ENCODE measurements at regions not wholly inside any gene's neighbourhood (a gene's known extent, or its start where the extent isn't known, plus 50 kb on each side); places are given as distances from the start of the nearest gene placed in this dataset.

- Histone ChIP-seq H2AFZ (no peak overlapping the region), H4K20me1 (replicated peaks; ENCODE audit: insufficient read depth) (no peaks in the 10 kb centered on the region), H3K9me2 (ENCODE audit: insufficient read depth) (peaks cover 9% of the 10 kb centered on the region; the same call in 1 of the 2 replicates), H3K36me3 (ENCODE audit: insufficient read depth) (no peaks in the 10 kb centered on the region), H3K4me2 (no peak overlapping the region), H3K4me1 (ENCODE audit: insufficient read depth) (no peaks in the 10 kb centered on the region), H3K27ac (ENCODE audit: low read depth) (no peak overlapping the region), H3F3A (replicated peaks; ENCODE audit: low read depth) (no peaks in the 10 kb centered on the region), H3K79me2 (replicated peaks; ENCODE audit: insufficient read depth) (no peaks in the 10 kb centered on the region), H3K27me3 (ENCODE audit: insufficient read depth) (no peaks in the 10 kb centered on the region), H3K4me3 (no peak overlapping the region)
- no peak for TF ChIP-seq EZH2phosphoT487 (IDR thresholded peaks at IDR 0.05; ENCODE audit: unreplicated experiment)
- TF ChIP-seq JUNB (IDR thresholded peaks at IDR 0.05; ENCODE audit: unreplicated experiment), result no peak
- TF ChIP-seq, protein P1, sequence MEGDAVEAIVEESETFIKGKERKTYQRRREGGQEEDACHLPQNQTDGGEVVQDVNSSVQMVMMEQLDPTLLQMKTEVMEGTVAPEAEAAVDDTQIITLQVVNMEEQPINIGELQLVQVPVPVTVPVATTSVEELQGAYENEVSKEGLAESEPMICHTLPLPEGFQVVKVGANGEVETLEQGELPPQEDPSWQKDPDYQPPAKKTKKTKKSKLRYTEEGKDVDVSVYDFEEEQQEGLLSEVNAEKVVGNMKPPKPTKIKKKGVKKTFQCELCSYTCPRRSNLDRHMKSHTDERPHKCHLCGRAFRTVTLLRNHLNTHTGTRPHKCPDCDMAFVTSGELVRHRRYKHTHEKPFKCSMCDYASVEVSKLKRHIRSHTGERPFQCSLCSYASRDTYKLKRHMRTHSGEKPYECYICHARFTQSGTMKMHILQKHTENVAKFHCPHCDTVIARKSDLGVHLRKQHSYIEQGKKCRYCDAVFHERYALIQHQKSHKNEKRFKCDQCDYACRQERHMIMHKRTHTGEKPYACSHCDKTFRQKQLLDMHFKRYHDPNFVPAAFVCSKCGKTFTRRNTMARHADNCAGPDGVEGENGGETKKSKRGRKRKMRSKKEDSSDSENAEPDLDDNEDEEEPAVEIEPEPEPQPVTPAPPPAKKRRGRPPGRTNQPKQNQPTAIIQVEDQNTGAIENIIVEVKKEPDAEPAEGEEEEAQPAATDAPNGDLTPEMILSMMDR (conservative IDR thresholded peaks at IDR 0.05; ENCODE audit: low read depth in 2 of 2), result 0 out of 4 replicates have a peak, but pooled peaks of 1 of the 2 experiments have one; percentile 11
- TF ChIP-seq, protein P2, sequence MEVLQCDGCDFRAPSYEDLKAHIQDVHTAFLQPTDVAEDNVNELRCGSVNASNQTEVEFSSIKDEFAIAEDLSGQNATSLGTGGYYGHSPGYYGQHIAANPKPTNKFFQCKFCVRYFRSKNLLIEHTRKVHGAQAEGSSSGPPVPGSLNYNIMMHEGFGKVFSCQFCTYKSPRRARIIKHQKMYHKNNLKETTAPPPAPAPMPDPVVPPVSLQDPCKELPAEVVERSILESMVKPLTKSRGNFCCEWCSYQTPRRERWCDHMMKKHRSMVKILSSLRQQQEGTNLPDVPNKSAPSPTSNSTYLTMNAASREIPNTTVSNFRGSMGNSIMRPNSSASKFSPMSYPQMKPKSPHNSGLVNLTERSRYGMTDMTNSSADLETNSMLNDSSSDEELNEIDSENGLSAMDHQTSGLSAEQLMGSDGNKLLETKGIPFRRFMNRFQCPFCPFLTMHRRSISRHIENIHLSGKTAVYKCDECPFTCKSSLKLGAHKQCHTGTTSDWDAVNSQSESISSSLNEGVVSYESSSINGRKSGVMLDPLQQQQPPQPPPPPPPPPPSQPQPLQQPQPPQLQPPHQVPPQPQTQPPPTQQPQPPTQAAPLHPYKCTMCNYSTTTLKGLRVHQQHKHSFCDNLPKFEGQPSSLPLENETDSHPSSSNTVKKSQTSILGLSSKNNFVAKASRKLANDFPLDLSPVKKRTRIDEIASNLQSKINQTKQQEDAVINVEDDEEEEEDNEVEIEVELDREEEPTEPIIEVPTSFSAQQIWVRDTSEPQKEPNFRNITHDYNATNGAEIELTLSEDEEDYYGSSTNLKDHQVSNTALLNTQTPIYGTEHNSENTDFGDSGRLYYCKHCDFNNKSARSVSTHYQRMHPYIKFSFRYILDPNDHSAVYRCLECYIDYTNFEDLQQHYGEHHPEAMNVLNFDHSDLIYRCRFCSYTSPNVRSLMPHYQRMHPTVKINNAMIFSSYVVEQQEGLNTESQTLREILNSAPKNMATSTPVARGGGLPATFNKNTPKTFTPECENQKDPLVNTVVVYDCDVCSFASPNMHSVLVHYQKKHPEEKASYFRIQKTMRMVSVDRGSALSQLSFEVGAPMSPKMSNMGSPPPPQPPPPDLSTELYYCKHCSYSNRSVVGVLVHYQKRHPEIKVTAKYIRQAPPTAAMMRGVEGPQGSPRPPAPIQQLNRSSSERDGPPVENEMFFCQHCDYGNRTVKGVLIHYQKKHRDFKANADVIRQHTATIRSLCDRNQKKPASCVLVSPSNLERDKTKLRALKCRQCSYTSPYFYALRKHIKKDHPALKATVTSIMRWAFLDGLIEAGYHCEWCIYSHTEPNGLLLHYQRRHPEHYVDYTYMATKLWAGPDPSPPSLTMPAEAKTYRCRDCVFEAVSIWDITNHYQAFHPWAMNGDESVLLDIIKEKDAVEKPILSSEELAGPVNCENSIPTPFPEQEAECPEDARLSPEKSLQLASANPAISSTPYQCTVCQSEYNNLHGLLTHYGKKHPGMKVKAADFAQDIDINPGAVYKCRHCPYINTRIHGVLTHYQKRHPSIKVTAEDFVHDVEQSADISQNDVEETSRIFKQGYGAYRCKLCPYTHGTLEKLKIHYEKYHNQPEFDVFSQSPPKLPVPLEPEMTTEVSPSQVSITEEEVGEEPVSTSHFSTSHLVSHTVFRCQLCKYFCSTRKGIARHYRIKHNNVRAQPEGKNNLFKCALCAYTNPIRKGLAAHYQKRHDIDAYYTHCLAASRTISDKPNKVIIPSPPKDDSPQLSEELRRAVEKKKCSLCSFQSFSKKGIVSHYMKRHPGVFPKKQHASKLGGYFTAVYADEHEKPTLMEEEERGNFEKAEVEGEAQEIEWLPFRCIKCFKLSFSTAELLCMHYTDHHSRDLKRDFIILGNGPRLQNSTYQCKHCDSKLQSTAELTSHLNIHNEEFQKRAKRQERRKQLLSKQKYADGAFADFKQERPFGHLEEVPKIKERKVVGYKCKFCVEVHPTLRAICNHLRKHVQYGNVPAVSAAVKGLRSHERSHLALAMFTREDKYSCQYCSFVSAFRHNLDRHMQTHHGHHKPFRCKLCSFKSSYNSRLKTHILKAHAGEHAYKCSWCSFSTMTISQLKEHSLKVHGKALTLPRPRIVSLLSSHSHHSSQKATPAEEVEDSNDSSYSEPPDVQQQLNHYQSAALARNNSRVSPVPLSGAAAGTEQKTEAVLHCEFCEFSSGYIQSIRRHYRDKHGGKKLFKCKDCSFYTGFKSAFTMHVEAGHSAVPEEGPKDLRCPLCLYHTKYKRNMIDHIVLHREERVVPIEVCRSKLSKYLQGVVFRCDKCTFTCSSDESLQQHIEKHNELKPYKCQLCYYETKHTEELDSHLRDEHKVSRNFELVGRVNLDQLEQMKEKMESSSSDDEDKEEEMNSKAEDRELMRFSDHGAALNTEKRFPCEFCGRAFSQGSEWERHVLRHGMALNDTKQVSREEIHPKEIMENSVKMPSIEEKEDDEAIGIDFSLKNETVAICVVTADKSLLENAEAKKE (CRISPR knock-in tag; IDR thresholded peaks at IDR 0.05), result no peak
- no peak for TF ChIP-seq ETS1 (IDR thresholded peaks at IDR 0.05)
- TF ChIP-seq STAT1 (IDR thresholded peaks at IDR 0.05; ENCODE audit: unreplicated experiment), result no peak
- no peak for TF ChIP-seq EZH2 (IDR thresholded peaks at IDR 0.05; ENCODE audit: low read depth, unreplicated experiment)
- Mint-ChIP-seq H3K27ac (no peak overlapping the region), H3K27me3 (ENCODE audit: insufficient read depth, low read depth, poor library complexity) (no peaks in the 10 kb centered on the region), H3K36me3 (ENCODE audit: low read depth) (no peaks in the 10 kb centered on the region), H3K4me1 (peaks cover 6% of the 10 kb centered on the region; the same call in 1 of the 3 replicates), H3K4me3 (no peak overlapping the region), H3K9me3 (no peaks in the 10 kb centered on the region)
- no peak for ATAC-seq
- DNase-seq (ENCODE audit: low spot score), result no peak
Observed at GRCh38 chr6:109309917-109310316, 72.3 kb downstream of the CD164 start.
